Spleen (tissue), 11 donors: ENCODE measurements at regions not wholly inside any gene's neighbourhood (a gene's known extent, or its start where the extent isn't known, plus 50 kb on each side); places are given as distances from the start of the nearest gene placed in this dataset.
"Not testable (repeated sequence)": the region's sequence is repeated elsewhere in the genome, so short reads cannot be mapped to it uniquely, and the experiment has no call there.

Experiments used
- DNase-seq: peaks from one replicate; pipeline ENCODE4 v3.0.0-alpha.2; 2020
- H3K27ac ChIP-seq, 8 donors: fragments of 200-600 bp; sonication (generic) in 7 of 8; 1 replicate in 4 of 8; 2 replicates in 4 of 8; pipeline versions ENCODE4 v1.5.0 to v1.8.0; 2016 to 2021; ENCODE audit warnings: inconsistent platforms in 4 of 8, mild to moderate bottlenecking in 4 of 8, moderate library complexity in 1 of 8
- H3K27me3 ChIP-seq, 7 donors: fragments of 200-600 bp; sonication (generic) in 6 of 7; replicated peaks in 1 of 7; 1 replicate in 4 of 7; 2 replicates in 3 of 7; pipeline versions ENCODE4 v1.5.0 to v1.8.0; 2016 to 2021; ENCODE audit warnings: inconsistent platforms in 3 of 7, mild to moderate bottlenecking in 1 of 7
- H3K36me3 ChIP-seq, 6 donors: fragments of 200-600 bp; sonication (generic) in 5 of 6; 1 replicate in 4 of 6; 2 replicates in 2 of 6; pipeline versions ENCODE4 v1.5.0 to v1.8.0; 2016 to 2021; ENCODE audit warnings: inconsistent platforms in 2 of 6
- H3K4me1 ChIP-seq, 6 donors: fragments of 200-600 bp; sonication (generic) in 5 of 6; 1 replicate in 3 of 6; 2 replicates in 3 of 6; pipeline versions ENCODE4 v1.5.0 to v1.8.0; 2016 to 2021; ENCODE audit warnings: inconsistent platforms in 3 of 6
- H3K4me3 ChIP-seq, 8 donors: fragments of 200-600 bp; sonication (generic) in 7 of 8; 1 replicate in 4 of 8; 2 replicates in 4 of 8; pipeline versions ENCODE4 v1.5.0 to v1.8.0; 2016 to 2021; ENCODE audit warnings: inconsistent platforms in 4 of 8, mild to moderate bottlenecking in 4 of 8, moderate library complexity in 2 of 8
- H3K9me3 ChIP-seq, 8 donors: fragments of 200-600 bp; sonication (generic) in 7 of 8; 1 replicate in 4 of 8; 2 replicates in 4 of 8; pipeline versions ENCODE4 v1.5.0 to v1.8.0; 2016 to 2021; ENCODE audit warnings: inconsistent platforms in 4 of 8
- POLR2A ChIP-seq, 3 donors: fragments of 450-650 bp; IDR thresholded peaks; one replicate each; pipeline ENCODE4 v1.5.1; 2017; ENCODE audit warnings: antibody characterized with exemption in 3 of 3, mild to moderate bottlenecking in 1 of 3
- POLR2AphosphoS5 ChIP-seq, 3 donors: sonication (generic); formaldehyde crosslinking; IDR thresholded peaks; one replicate each; pipeline ENCODE4 v1.5.1; 2017; ENCODE audit warnings: antibody characterized with exemption in 3 of 3
- WGBS, 5 donors: extraction: QIAGEN DNeasy Blood & Tissue Kit in 3 of 5; methylation state at CpG; one replicate each; pipeline versions ENCODE4 v1.1.5 to v1.1.7; 2013 to 2018; 5-methylcytosine and 5-hydroxymethylcytosine counted together
- intact Hi-C: fragments of 100-400 bp; cut with DNase I; formaldehyde crosslinking; loops from one replicate; pipeline ENCODE4 v1.15.0; 2023; ENCODE audit warnings: low total_unique reads
- TF ChIP-seq, protein P1 (sequence below), 11 experiments: fragments of 200-600 bp in 7 of 11; fragments of 450-650 bp in 4 of 11; sonication (generic) in 4 of 11; IDR thresholded peaks in 8 of 11; conservative IDR thresholded peaks in 3 of 11; 1 replicate in 7 of 11; 2 replicates in 4 of 11; pipeline versions ENCODE4 v1.4.0 to v1.8.0; 2016 to 2021; ENCODE audit warnings: antibody characterized with exemption in 11 of 11, inconsistent platforms in 4 of 11, mild to moderate bottlenecking in 1 of 11
- donor health status: healthy with polysubstance abuse.
- donor health status: DM: no; HTN: no; CAD: no; lungs with moderate emphysema.
- donor health status: DM: no; HTN: no; CAD: no.
- donor health status: Bipolar disorder and iron deficiency.
- donor health status: healthy.
- donor health status: DM: no; HTN: no; CAD: no.
- donor health status: DM: yes; HTN: yes; CAD: no.

DNA sequence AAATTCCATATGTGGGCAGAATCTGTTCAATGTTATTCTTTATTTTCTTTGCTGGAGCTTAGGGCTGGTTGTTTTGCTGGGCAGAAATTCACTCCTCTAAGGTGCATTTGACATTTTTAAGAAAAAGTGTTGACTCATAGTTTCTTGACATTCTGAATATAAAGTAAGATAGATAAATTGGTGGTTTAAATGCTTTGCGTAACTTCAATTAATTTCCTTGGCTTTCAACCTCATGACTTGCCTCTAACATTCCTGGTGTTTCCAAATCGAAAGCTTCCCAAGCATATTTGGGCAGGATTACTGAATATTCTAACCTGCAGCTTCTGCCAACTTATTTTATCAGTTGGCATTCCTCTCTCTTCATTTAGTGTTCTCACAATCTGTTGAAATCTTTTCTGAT lies 718.7 kb upstream of the ADGRB3 start:
- intact Hi-C loops, result no loop called here

GRCh38 chr6:67914419-67914818 lies 720.7 kb upstream of the ADGRB3 start:
- Histone ChIP-seq H3K27ac (no peak overlapping the region), H3K4me3 (no peak overlapping the region), H3K36me3 (no peaks in the 10 kb centered on the region), H3K27me3 (no peaks in the 10 kb centered on the region), H3K4me1 (no peaks in the 10 kb centered on the region), H3K9me3 (peaks cover 0 to 27% (median 6%) of the 10 kb centered on the region in 8 donors)
- WGBS, 5 donors, result 0 to 76% (median 33%) methylated on average over 1 of the region's 1 CpG
- no peak for DNase-seq
- intact Hi-C loops, result no loop called here
- TF ChIP-seq, protein P1, sequence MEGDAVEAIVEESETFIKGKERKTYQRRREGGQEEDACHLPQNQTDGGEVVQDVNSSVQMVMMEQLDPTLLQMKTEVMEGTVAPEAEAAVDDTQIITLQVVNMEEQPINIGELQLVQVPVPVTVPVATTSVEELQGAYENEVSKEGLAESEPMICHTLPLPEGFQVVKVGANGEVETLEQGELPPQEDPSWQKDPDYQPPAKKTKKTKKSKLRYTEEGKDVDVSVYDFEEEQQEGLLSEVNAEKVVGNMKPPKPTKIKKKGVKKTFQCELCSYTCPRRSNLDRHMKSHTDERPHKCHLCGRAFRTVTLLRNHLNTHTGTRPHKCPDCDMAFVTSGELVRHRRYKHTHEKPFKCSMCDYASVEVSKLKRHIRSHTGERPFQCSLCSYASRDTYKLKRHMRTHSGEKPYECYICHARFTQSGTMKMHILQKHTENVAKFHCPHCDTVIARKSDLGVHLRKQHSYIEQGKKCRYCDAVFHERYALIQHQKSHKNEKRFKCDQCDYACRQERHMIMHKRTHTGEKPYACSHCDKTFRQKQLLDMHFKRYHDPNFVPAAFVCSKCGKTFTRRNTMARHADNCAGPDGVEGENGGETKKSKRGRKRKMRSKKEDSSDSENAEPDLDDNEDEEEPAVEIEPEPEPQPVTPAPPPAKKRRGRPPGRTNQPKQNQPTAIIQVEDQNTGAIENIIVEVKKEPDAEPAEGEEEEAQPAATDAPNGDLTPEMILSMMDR (IDR thresholded peaks at IDR 0.05 in 8 of 11, conservative IDR thresholded peaks at IDR 0.05 in 3 of 11), result no peak
- TF ChIP-seq POLR2AphosphoS5 (IDR thresholded peaks at IDR 0.05) (no peak), POLR2A (IDR thresholded peaks at IDR 0.05) (no peak)

More for the DNA sequence above, 718.7 kb upstream of the ADGRB3 start:
- H3K9me3 ChIP-seq, result peaks cover 0 to 27% (median 9%) of the 10 kb centered on the region in 8 donors
- WGBS, 5 donors, result 60 to 73% (median 66%) methylated on average over 2 of the region's 2 CpGs
- no peaks in the 10 kb centered on the region for H3K27me3 ChIP-seq
- no peak overlapping the region for H3K27ac ChIP-seq
- no peaks in the 10 kb centered on the region for H3K36me3 ChIP-seq
- DNase-seq, result no peak
- H3K4me1 ChIP-seq, result no peaks in the 10 kb centered on the region
- H3K4me3 ChIP-seq, result no peak overlapping the region
- TF ChIP-seq POLR2AphosphoS5 (IDR thresholded peaks at IDR 0.05) (no peak), POLR2A (IDR thresholded peaks at IDR 0.05) (no peak)
- TF ChIP-seq, protein P1 (IDR thresholded peaks at IDR 0.05 in 8 of 11, conservative IDR thresholded peaks at IDR 0.05 in 3 of 11), result no peak

GRCh38 chr6:67909354-67909753 lies 725.7 kb upstream of the ADGRB3 start:
- Histone ChIP-seq H3K27me3 (no peaks in the 10 kb centered on the region), H3K4me1 (no peaks in the 10 kb centered on the region), H3K36me3 (no peaks in the 10 kb centered on the region), H3K27ac (no peak overlapping the region), H3K9me3 (peaks cover 0 to 12% (median 2%) of the 10 kb centered on the region in 8 donors), H3K4me3 (no peak overlapping the region)
- DNase-seq, result no peak
- WGBS, 5 donors, result 71 to 90% (median 81%) methylated on average over 2 of the region's 2 CpGs
- TF ChIP-seq, protein P1 (IDR thresholded peaks at IDR 0.05 in 8 of 11, conservative IDR thresholded peaks at IDR 0.05 in 3 of 11), result no peak
- no peak for TF ChIP-seq POLR2A (IDR thresholded peaks at IDR 0.05)
- TF ChIP-seq POLR2AphosphoS5 (IDR thresholded peaks at IDR 0.05), result no peak
- intact Hi-C loops, result no loop called here

DNA sequence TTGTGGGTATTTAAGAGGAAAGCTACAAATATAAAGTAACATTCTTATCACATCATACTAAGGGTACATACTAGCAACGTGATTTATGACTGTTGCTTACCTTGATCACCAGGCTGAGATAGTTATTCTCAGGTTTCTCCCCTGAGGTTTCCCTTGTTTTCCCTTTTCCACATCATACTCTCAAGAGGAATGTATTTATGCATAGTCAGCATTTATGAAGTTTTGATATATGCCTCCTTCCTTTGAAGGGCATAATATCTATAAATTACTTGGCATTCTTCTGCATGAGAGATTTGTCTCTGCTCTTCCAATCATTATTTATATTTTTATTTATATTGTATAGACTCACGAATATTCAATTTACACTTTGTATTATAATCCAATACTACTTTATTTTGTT lies 726.7 kb upstream of the ADGRB3 start:
- Histone ChIP-seq H3K27me3 (no peaks in the 10 kb centered on the region), H3K9me3 (peaks cover 0 to 19% (median 2%) of the 10 kb centered on the region in 8 donors), H3K4me3 (no peak overlapping the region), H3K36me3 (no peaks in the 10 kb centered on the region), H3K27ac (no peak overlapping the region), H3K4me1 (no peaks in the 10 kb centered on the region)
- 59 to 84% (median 73%) methylated on average over 2 of the region's 2 CpGs for WGBS, 5 donors
- DNase-seq, result no peak
- intact Hi-C loops, result no loop called here
- no peak for TF ChIP-seq POLR2AphosphoS5 (IDR thresholded peaks at IDR 0.05)
- no peak for TF ChIP-seq POLR2A (IDR thresholded peaks at IDR 0.05)
- TF ChIP-seq, protein P1 (IDR thresholded peaks at IDR 0.05 in 8 of 11, conservative IDR thresholded peaks at IDR 0.05 in 3 of 11), result no peak

DNA sequence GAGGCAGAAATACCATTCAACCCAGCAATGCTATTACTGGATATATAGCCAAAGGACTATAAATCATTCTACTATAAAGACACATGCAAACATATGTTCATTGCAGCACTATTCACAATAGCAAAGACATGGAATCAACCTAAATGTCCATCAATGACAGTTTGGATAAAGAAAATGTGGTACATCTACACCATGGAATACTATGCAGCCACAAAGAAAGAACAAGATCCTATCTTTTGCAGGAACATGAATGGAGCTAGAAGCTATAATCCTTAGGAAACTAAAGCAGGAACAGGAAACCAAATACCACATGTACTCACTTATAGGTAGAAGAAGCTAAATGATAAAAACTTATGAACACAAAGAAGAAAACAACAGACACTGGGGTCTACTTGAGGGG lies 730.3 kb upstream of the ADGRB3 start:
- H3K9me3 ChIP-seq, result peaks cover 0 to 28% (median 5%) of the 10 kb centered on the region in 8 donors
- DNase-seq, intact Hi-C loops, H3K4me3 ChIP-seq, H3K27me3 ChIP-seq, H3K4me1 ChIP-seq, H3K36me3 ChIP-seq, H3K27ac ChIP-seq: not testable (repeated sequence)
